ENCODE measurements at regions not wholly inside any gene's neighbourhood (a gene's known extent, or its start where the extent isn't known, plus 50 kb on each side); places are given as distances from the start of the nearest gene placed in this dataset.

DNA sequence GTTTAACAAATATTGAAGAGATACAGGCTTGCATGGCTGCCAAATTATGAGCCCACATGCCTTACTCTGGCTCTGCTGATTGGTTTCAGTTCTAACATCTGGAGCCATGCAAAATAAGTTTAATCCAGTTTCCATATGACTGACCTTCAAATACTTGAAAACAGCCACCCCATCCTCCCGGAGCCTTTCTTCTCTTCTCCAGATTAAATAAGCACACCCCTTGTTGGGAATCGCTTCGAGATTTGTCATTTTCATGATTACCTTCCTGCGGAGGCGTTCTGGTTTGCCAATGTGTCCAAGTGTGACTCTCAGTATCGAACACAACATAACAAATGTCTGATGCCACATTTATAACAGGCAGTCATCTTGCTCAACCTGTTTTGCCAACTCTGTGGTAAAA, 101.6 kb upstream of the JADE1 start (continued):
- TF ChIP-seq, protein P1, sequence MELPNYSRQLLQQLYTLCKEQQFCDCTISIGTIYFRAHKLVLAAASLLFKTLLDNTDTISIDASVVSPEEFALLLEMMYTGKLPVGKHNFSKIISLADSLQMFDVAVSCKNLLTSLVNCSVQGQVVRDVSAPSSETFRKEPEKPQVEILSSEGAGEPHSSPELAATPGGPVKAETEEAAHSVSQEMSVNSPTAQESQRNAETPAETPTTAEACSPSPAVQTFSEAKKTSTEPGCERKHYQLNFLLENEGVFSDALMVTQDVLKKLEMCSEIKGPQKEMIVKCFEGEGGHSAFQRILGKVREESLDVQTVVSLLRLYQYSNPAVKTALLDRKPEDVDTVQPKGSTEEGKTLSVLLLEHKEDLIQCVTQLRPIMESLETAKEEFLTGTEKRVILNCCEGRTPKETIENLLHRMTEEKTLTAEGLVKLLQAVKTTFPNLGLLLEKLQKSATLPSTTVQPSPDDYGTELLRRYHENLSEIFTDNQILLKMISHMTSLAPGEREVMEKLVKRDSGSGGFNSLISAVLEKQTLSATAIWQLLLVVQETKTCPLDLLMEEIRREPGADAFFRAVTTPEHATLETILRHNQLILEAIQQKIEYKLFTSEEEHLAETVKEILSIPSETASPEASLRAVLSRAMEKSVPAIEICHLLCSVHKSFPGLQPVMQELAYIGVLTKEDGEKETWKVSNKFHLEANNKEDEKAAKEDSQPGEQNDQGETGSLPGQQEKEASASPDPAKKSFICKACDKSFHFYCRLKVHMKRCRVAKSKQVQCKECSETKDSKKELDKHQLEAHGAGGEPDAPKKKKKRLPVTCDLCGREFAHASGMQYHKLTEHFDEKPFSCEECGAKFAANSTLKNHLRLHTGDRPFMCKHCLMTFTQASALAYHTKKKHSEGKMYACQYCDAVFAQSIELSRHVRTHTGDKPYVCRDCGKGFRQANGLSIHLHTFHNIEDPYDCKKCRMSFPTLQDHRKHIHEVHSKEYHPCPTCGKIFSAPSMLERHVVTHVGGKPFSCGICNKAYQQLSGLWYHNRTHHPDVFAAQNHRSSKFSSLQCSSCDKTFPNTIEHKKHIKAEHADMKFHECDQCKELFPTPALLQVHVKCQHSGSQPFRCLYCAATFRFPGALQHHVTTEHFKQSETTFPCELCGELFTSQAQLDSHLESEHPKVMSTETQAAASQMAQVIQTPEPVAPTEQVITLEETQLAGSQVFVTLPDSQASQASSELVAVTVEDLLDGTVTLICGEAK (IDR thresholded peaks at IDR 0.05), result no peak
- TF ChIP-seq, protein P1 (CRISPR knock-in tag; IDR thresholded peaks at IDR 0.05), result no peak
- TF ChIP-seq SNRNP70 (optimal IDR thresholded peaks at IDR 0.05; ENCODE audit: low read depth, low read length), result no peak
- no peak for TF ChIP-seq STAG1 (CRISPR knock-in tag; IDR thresholded peaks at IDR 0.05; ENCODE audit: borderline replicate concordance)
- no peak for TF ChIP-seq JUND (IDR thresholded peaks at IDR 0.05; ENCODE audit: borderline replicate concordance, low read depth, low read length)
- no peak for TF ChIP-seq JUND (tag; IDR thresholded peaks at IDR 0.05; ENCODE audit: borderline replicate concordance, low read depth, low read length)
- no peak for TF ChIP-seq SRSF7 (optimal IDR thresholded peaks at IDR 0.05; ENCODE audit: low read depth, low read length)
